ENCODE measurements at regions not wholly inside any gene's neighbourhood (a gene's known extent, or its start where the extent isn't known, plus 50 kb on each side); places are given as distances from the start of the nearest gene placed in this dataset.

GRCh38 chrX:4851534-4851933 is 1138.1 kb upstream of the PRKX start:
- TF ChIP-seq ISL1 (CRISPR knock-in tag; IDR thresholded peaks at IDR 0.05) = no peak
- TF ChIP-seq CSDC2 (CRISPR knock-in tag; IDR thresholded peaks at IDR 0.05) = no peak
